ENCODE measurements at regions not wholly inside any gene's neighbourhood (a gene's known extent, or its start where the extent isn't known, plus 50 kb on each side); places are given as distances from the start of the nearest gene placed in this dataset.

DNA sequence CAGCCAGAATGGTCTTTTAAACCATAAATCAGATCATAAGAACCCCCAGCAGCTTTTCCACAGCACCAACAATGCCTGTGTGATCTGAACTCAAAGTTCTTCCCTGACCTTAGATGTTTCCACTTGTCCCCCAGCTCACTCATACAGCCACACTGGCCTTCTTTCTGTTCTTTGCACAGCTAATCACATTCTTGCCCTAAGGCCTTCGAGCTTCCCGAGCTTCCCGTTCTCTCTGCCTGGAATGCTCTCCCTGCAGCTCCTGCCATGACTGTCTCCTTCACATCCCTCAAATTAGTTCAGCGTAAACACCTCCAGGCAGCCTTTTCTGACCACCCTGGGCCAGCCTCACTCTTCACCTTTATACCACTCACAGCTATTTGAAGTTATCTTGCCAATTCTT lies 166.8 kb upstream of the NFE2L3 start:
- no peak for DNase-seq (ENCODE audit: low read depth in 4 of 4, low spot score in 2 of 4)

DNA sequence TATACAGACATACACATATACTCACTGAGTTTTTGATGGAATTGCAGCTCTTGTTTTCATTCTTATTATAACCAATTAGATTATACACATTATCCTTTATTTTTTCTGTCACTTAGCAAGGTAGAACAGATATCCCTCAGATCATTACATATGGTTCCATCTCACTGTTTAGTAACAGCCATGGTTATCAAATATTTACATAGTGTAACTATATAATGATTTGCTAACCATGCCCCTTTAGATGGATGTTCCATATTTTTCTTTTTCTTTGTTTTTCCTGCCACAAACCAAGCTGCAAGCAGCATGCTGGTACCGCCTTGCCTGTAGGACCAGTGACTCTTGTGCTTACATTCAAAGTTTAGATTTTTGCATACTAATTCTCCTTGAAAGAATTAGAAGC lies 163.4 kb upstream of the NFE2L3 start:
- no peak for DNase-seq (ENCODE audit: low read depth in 4 of 4, low spot score in 2 of 4)

DNA sequence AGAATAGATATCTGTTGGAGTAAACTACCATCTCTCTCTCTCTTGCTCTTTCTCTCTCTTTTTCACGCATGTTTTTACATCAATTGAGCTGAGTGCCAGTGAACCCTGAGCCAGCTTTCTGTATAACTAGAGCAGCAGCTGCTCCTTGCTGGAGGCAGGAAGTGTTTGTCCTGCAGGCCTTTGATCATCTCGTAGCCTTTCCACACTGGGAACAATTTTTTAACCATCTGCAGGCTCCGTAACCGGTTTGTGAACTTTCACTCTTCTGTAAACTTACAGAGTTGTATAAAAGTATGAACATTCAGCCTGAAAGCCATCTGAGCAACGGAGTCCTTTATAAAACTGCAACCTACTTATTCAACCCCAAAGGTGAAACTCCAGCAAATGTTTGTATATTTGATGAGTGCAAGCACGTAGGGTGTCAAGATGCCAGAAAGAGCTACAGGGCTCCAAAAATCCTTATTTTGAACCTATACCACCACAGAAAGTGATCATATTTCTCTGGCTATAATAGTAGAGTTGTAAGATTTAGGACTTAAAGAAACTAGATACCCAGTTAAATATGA lies 162.8 kb upstream of the NFE2L3 start:
- peak in 3 of 4 donors; percentile 6 to 19 (median 10) for DNase-seq (ENCODE audit: low read depth in 4 of 4, low spot score in 2 of 4)

DNA sequence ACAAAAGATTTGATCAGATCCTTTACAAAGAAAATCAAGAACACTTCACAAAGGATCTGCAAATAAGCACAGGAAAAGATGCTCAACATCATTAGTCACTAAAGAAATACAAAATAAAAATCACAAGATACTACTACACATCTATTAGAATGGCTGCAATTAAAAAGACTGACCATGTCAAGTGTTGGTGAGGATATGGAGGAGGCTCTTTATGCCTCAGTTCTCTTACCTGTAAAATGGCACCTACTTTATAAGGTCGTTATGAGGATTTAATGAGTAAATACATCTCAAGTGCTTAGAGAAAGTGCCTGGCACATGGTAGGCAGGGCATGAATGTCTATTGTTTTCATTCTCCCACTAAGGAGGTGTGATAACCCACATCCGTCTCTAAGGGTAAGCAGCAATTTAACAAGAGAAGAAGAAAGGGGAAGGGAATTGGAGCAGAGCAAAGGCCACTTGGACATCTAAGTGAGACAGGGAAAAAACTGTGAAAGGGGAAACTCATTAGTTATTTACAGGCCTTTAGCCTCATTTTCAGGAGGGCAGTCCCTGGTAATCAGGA lies 157.5 kb upstream of the NFE2L3 start:
- no peak for DNase-seq (ENCODE audit: low read depth in 4 of 4, low spot score in 2 of 4)

DNA sequence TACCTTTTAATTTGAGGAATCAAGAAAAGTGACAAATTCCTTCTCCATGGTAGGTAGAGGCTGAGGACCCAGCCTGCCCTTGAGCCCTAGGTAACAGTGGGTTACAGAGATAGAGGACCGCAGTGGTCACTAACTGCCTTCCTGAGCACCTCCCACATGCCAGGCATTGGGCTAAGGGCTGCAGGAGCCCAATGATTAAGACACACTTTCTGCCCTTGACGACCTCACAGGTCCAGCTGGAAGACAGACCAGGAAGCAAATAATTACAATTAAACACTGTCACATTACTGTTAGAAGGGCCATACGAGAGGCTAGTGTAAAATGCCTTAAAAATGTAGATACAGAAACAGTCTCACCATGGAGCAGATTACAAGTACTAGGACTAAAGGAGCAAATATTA lies 156.8 kb upstream of the NFE2L3 start:
- no peak for DNase-seq (ENCODE audit: low read depth in 4 of 4, low spot score in 2 of 4)

DNA sequence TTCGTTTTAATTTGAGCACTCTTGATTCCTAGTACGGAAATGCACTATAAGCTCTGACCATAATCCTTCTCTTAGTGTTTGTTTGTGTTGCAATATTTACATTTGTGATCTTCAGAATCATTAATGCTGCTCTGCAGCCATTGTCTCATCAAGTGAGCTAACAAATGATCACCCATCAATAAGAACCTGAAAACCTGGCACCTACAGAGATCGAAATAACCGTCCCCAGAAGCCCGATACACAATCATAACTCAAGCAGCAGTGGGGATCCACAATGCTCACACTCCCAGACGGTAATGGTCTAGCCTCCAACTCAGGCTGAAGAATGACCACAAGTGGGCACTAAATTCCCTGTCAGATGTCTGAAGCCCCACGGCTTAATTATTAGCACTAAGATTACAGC lies 156.0 kb upstream of the NFE2L3 start:
- no peak for DNase-seq (ENCODE audit: low read depth in 4 of 4, low spot score in 2 of 4)

DNA sequence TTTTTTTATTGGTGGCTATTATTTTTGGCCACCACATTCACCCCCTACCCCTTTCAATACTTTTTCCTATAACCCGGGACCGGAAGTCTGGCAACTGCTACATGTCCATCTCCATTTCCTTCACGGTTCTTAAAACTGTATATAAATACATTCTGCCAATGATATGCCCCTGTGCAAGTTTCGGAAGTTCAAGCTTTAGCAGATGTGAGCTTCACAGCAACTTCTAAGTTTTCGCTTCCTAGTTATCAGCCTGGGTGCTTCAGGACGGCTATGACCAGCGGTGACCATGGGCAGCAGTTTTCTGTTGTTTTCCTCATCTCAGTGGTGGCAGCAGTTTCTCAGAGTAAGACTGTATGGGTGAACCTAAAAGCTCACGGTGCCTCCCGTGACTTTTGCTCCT lies 153.5 kb upstream of the NFE2L3 start:
- DNase-seq (ENCODE audit: low read depth in 4 of 4, low spot score in 2 of 4), result no peak

DNA sequence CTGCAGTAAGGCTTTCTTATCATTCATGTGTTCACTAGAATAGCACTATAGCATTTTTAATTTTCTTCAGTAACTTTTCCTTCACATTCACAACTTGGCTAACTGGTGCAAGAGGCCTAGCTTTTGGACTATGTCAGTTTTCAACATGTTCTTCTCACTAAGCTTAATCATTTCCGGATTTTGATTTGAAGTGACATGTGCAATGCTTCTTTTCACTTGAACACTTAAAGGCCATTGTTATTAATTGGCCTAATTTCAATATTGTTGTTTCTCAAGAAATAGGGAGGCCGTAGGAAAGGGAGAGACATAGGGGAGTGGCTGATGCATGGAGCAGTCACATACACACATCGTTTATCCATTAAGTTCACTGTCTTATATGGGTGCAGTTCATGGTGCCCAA lies 151.2 kb upstream of the NFE2L3 start:
- no peak for DNase-seq (ENCODE audit: low read depth in 4 of 4, low spot score in 2 of 4)

DNA sequence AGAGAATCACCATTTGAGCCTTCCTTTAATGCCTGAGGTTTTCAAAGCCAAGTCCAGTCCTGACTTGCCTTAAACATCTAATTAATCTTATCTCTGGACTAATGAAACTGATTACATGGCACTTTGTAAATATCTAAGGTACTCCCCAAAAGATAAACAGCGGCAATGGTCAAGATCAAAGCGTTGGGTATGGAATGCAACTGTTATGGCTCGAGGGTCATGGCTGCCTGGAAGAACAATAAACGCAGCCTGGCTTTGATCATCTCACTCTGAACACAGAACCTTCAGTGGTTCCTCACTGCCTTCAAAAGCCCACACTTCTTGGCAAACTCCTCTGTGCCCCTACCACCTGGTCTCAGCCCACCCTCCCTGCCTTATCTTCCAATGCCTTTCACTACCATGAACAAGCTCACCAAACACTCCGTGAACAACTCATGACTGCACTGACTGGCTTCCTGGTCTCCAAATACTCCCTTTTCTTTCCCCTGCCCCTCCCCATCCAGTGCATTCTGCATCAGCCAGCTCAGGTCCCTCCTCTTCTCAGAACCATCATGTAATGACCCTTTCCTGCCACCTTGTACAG lies 150.2 kb upstream of the NFE2L3 start:
- DNase-seq (ENCODE audit: low read depth in 4 of 4, low spot score in 2 of 4), result no peak

DNA sequence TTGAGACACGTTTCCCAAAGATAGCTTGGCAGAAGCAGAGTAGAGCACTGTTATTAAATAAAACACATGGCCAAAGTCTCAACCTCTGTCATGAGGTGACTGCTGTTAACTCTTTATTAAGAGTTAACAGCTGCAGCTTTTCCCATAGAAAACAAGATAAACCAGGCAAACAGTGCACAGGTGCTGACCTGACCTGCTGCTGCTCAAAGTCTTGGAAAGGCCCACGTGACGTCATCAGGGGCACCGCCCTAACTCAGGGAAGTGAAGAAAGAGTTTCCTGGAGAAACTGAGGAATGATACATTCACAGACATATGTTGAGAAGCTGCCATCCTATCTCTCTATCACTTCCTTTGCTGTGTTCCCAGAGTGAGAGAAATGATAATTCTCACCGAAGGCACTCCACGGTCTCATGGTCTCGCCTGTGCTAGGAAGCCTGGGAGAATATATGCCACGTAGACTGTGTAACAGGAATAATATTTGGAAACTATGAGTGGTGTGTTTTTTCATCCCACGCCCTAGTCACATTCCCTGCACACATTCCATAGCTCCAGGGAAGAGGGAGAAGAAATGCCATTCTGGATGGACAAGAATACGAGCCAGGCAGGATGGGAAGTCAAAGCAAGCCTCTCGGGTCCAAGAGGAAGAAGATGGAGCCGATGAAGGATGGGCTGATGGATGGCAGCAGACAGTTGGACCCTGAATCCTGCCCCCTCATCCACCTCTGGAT lies 146.2 kb upstream of the NFE2L3 start:
- no peak for DNase-seq (ENCODE audit: low read depth in 4 of 4, low spot score in 2 of 4)

DNA sequence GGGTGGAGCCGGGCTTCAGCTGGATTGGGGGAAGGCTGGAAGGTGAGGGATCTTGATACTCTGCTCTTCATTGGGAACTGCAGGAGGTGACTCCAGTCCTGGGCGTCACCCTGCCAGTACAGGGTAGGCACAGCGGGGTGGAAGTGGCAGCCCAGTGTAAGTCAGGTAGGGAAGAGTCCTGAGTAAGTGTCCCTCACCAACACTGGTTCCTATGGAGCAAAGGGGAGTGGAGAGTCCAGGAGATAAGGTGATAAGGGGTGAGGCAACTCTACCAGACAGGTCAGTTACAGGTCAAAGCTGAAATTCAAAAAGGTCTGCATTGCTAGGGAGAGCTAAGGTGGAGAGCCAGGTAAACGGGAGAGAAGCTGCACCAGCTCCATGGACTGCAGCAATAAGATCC lies 145.6 kb upstream of the NFE2L3 start:
- no peak for DNase-seq (ENCODE audit: low read depth in 4 of 4, low spot score in 2 of 4)

DNA sequence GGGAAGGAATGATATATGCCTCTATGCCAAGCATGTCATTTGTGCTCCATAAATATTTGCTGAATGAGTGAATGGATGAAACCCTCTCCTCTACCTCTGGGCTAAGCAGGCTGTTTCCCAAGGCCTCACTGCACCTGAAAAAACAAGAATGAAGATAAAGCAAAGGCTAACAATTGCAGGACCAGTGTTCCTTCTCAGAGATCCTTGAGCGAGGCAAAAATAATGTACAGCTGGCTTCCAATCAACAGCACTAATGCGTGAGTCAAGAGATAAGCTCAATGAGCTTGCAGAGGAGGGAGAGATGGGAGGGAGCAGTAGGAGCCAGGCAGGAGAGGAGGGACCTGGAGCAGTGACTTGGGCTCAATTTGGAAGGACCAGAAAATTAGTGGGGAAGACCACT lies 144.5 kb upstream of the NFE2L3 start:
- DNase-seq (ENCODE audit: low read depth in 4 of 4, low spot score in 2 of 4), result no peak

DNA sequence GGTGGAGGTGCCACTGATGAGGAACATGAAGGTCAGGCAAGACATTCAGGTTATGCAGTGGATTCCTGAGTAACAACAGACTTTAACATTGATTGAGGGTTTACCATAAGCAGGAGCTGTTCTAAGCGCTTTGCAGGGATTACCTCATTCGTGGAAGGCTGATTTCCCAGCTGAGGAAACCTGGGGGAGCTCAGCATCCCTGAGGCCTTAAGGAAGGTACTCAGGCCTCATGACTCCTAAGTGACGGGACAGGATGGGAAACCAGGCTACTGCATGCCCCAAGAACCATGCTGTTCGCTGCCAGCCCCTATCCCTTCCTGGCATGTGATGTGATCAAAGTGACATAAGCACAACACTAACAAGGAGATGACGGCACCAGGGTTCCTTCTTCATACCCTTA lies 143.6 kb upstream of the NFE2L3 start:
- DNase-seq (ENCODE audit: low read depth in 4 of 4, low spot score in 2 of 4), result no peak

DNA sequence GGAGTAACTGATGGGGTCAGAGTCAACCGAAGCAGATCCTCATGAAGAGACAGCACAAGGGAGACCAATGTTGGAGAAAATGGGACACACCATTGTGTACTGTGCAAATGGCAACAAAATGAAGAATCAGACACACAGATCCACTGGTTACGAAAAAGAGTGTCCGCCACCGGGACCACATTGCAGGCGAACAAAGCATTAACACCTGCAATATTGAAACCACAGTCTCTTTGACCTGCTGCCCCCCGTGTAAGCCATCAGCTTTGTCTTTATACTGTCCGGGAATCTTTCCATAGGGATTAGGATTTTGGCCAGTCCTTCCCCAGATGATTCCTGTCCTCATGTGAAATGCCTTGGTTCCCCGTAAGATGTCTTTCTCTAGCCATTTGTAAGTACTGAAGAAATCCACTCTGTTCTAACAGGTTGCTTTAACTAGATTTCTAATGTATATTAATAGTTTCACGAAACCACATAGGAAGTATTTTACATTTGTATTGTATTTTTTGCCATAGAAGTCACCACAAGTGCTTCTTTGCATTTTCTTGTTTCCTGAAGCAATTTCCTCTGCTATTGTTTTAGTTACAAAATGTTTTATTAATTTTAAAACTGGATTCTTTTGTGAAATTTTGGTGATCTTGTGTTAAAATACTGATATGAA lies 140.8 kb upstream of the NFE2L3 start:
- no peak for DNase-seq (ENCODE audit: low read depth in 4 of 4, low spot score in 2 of 4)

DNA sequence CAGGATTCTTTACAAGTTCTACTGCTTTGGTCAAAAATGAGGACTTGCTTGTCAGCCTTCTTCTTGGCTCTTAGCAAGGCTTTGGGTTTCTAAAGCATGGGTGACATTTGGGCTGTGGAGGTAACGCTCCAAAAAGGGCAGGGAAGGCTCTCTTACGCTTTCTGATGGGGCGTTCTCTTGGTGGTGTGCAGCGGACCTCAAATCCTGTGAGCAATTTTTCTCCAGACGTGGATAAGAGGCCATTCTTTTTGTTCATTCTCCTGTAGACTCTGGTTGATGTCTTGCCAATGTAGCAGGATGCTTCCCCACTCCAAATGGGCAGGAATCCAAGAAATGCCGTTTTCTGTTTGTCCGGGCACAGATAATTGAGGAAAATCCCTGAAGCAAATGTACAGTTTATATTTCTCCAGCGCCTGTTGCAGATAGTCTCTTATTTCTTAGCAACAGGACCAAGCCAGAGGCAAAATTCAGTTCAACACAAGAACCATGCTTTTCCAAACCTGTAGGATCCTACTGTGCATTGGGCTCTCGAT lies 138.4 kb upstream of the NFE2L3 start:
- DNase-seq (ENCODE audit: low read depth in 4 of 4, low spot score in 2 of 4), result no peak

DNA sequence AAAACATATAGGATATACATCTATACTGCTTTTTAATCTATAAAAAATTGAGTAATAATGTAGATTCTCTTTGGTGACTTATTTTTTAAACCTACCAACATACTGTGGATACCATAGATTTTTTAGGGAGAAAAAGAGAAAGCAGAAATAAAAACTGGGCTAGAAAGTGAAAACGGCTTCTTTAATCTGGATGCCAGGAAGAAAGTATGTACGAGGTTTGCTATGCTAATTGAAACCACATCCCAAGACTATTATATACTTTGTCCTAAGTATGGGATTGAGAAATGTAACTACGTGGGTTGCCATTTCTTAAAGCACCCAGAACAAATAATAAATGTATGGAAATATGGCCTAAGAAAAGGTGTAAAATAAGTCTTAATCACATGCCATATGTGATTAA lies 129.0 kb upstream of the NFE2L3 start:
- no peak for DNase-seq (ENCODE audit: low read depth in 4 of 4, low spot score in 2 of 4)

DNA sequence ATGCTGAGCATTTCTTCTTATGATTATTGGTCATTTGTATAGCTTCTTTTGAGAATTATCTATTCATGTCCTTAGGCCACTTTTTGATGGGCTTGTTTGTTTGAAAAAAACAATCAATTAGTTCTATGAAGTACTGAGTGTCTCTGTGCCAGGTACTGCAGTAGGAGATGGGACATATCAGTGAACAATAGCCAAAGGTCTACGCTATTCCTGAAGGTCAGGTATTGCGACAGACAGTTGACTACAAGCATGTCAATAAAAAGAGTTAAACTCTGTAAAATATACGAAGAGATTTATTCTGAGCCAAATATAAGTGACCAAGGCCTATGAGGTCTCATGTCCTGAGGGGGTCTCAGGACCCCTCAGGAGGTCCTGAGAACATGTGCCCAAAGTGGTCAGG lies 122.1 kb upstream of the NFE2L3 start:
- DNase-seq (ENCODE audit: low read depth in 4 of 4, low spot score in 2 of 4), result no peak

DNA sequence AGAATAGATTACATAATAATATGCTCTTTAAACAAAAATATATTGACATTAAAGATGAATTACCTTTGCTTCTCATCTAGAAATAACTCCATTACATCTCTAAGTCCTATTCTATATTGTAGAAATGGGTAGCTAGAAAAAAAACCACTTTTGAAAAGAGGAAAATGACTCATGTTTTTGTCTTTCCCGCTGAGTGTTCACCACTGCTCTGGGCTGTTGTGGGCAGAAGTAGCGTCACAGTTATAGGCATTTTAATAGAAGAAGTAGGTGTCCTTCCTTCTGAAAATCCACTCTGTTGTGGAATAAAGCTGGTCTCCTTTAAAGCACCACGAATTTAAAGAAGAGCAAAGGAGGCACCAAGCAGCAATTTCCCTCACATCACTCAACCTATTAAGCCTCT lies 117.6 kb upstream of the NFE2L3 start:
- no peak for DNase-seq (ENCODE audit: low read depth in 4 of 4, low spot score in 2 of 4)

DNA sequence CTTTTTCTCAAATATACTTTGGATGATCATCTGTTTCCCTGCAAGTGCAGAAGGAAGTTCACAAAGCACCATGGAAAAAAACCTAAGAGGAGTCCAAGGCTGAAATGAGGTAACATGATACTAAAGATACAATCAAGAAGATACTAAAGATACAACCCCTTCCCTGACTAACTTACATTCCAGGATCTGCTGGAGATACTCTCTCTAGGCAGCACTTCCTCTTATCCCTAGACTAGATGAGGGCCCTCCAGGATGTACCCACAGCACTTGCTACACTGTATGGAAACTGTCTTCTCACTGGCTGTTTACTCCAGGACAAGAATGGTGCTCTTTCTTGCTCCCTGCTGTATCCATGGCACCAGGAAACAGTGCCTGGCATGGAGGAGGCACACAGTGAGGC lies 116.4 kb upstream of the NFE2L3 start:
- DNase-seq (ENCODE audit: low read depth in 4 of 4, low spot score in 2 of 4), result no peak

DNA sequence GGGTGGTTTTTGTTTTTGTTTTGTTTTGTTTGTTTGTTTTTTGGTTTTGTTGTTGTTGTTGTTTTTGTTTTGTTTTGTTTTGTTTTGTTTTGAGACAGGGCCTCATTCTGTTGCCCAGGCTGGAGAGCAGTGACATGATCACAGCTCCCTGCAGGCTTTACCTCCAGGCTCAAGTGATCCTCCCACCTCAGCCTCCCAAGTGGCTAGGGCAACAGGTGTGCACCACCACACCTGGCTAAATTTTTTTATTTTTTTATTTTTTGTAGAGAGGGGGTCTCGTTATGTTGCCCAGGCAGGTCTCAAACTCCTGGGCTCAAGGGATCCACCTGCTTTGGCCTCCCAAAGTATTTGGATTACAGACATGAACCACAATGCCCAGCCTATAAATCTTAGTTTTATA lies 115.9 kb upstream of the NFE2L3 start:
- DNase-seq (ENCODE audit: low read depth in 4 of 4, low spot score in 2 of 4), result no peak

DNA sequence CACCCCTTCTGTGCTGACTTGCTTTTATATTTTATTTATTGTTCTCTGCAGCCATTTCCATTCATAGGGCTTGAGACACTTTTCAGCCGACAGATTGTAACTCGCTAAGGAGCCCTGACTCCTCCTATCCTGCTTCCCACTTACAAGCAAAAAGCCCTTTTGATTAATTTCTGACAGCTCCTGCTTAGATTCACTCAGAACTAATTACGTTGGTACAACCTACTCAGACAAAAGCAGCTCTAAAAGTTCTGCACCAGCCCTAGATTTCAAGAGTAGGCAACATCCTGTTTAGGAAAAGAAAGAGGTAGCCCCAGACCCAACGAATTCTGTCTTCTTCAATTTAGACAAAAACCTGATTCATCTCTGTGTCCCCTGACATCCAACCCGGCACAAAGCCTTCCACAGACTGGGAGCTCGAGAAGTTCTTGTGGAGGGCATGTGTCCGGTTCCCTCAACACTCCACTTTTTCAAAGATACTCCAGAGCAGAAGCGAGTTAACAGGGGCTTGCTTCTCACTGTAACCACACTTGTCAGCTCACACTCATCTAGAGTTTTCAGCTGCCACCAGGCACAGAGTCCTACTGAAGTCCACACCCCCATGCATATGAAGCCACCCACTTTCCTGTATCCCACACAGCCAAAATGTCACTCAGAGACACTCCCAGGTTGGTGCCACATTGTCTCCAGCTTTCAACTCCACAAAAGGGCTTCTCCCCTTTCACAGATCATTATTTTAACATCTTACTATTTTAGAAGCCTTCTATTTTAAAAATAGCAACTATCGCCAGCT lies 113.6 kb upstream of the NFE2L3 start:
- no peak for DNase-seq (ENCODE audit: low read depth in 4 of 4, low spot score in 2 of 4)

Measured in left renal cortex interstitium (tissue), 4 donors.